ENCODE measurements at regions not wholly inside any gene's neighbourhood (a gene's known extent, or its start where the extent isn't known, plus 50 kb on each side); places are given as distances from the start of the nearest gene placed in this dataset.

DNA sequence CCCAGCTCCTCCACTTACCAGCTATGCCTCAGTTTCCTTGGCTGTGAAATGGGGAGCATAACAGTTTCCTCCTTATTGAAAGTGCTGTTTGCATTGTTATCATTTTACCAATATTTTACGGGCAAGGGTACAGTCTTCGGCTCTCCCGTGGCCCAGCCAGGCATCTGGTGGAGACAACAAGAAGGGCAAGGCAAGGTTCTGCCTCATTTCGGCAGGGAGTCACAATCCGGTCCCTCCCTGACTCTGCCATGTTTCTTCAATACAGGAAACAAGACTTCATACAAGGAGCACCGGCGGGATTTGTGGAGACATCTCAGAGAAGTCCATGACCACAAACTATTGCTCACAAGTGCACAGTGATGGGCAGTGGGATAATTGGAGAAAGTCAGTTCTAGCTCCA, 174.0 kb downstream of the FGF18 start:
- ATAC-seq (ENCODE audit: low FRiP score in 2 of 2) = no peak
- Histone ChIP-seq H3K27ac (no peak overlapping the region), H3K4me1 (peaks cover 0 to 15% (median 5%) of the 10 kb centered on the region in 4 donors), H3K4me3 (no peak overlapping the region), H3K9me3 (no peaks in the 10 kb centered on the region), H3K27me3 (no peaks in the 10 kb centered on the region), H3K36me3 (no peaks in the 10 kb centered on the region)
- DNase-seq = no peak
- TF ChIP-seq CTCF (IDR thresholded peaks at IDR 0.05) = no peak
- no peak for TF ChIP-seq POLR2A (IDR thresholded peaks at IDR 0.05)
- no peak for TF ChIP-seq EP300 (IDR thresholded peaks at IDR 0.05)
- no peak for TF ChIP-seq POLR2AphosphoS5 (IDR thresholded peaks at IDR 0.05)
- 97 to 100% methylated on average over 7 of the region's 7 CpGs for WGBS, 2 donors

- Histone ChIP-seq H3K4me1 (peaks cover 0 to 15% (median 5%) of the 10 kb centered on the region in 4 donors), H3K36me3 (no peaks in the 10 kb centered on the region), H3K27ac (no peak overlapping the region), H3K9me3 (no peaks in the 10 kb centered on the region), H3K4me3 (no peak overlapping the region), H3K27me3 (no peaks in the 10 kb centered on the region)
- ATAC-seq (ENCODE audit: low FRiP score in 2 of 2) (no peak), DNase-seq (no peak)
- 94 to 100% methylated on average over 2 of the region's 2 CpGs for WGBS, 2 donors
- no peak for TF ChIP-seq POLR2AphosphoS5 (IDR thresholded peaks at IDR 0.05)
Observed at GRCh38 chr5:171593976-171594375, 174.5 kb downstream of the FGF18 start.

GRCh38 chr5:171595401-171595800, 176.0 kb downstream of the FGF18 start:
- TF ChIP-seq POLR2A (IDR thresholded peaks at IDR 0.05) (no peak), EP300 (IDR thresholded peaks at IDR 0.05) (no peak), CTCF (IDR thresholded peaks at IDR 0.05) (no peak), POLR2AphosphoS5 (IDR thresholded peaks at IDR 0.05) (no peak)
- Histone ChIP-seq H3K9me3 (no peaks in the 10 kb centered on the region), H3K27ac (no peak overlapping the region), H3K4me3 (no peak overlapping the region), H3K27me3 (no peaks in the 10 kb centered on the region), H3K4me1 (peaks cover 4 to 17% (median 6%) of the 10 kb centered on the region in 4 donors), H3K36me3 (no peaks in the 10 kb centered on the region)
- DNase-seq (no peak), ATAC-seq (ENCODE audit: low FRiP score in 2 of 2) (no peak)
- 64% methylated on average over 3 of the region's 3 CpGs for WGBS, 2 donors

DNA sequence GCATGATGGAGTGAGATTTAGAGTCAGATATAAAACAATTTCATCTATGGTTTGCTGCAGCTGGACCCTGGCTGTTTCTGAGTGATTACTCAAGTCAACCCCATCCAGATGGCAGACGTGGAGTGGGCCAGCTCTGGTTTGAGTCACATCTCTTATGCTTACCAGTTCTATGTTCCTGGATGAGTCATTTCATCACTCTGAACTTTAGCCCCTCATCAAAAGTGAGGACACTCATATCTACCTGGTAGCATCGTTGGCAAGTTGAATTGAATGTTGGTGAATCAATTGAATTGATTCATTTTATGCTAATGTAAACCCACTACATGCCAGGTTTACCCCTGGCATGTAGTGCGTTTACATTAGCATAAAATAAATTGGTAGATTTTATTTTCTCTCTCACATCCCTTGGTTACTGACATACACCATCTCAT, 176.4 kb downstream of the FGF18 start:
- TF ChIP-seq EP300 (IDR thresholded peaks at IDR 0.05) = no peak
- TF ChIP-seq POLR2AphosphoS5 (IDR thresholded peaks at IDR 0.05) = peak in 1 of 2 donors; percentile 39

GRCh38 chr5:171596391-171596878, 177.0 kb downstream of the FGF18 start:
- 37 to 40% methylated on average over 1 to 21 of the region's 22 CpGs for WGBS, 2 donors
- no peaks in the 10 kb centered on the region for H3K9me3 ChIP-seq
- H3K4me1 ChIP-seq = peaks cover 9 to 27% (median 15%) of the 10 kb centered on the region in 4 donors
- TF ChIP-seq POLR2AphosphoS5 (IDR thresholded peaks at IDR 0.05) = peak in 1 of 2 donors; percentile 70
- TF ChIP-seq POLR2A (IDR thresholded peaks at IDR 0.05) = no peak
- peak in 1 of 6 experiments; percentile 35 for TF ChIP-seq CTCF (IDR thresholded peaks at IDR 0.05)
- TF ChIP-seq EP300 (IDR thresholded peaks at IDR 0.05) = peak in 1 of 4 donors; percentile 15
- ATAC-seq (ENCODE audit: low FRiP score in 2 of 2) (peak; percentile 77 to 83), DNase-seq (peak; percentile 76 to 88)
- peak overlapping the region; percentile 21 to 73 (median 64) for H3K27ac ChIP-seq
- no peak overlapping the region for H3K4me3 ChIP-seq
- H3K36me3 ChIP-seq = no peaks in the 10 kb centered on the region
- no peaks in the 10 kb centered on the region for H3K27me3 ChIP-seq

More for the DNA sequence above, 176.4 kb downstream of the FGF18 start:
- H3K36me3 ChIP-seq = no peaks in the 10 kb centered on the region
- no peak for DNase-seq
- H3K27ac ChIP-seq = peak overlapping the region; percentile 21 to 73 (median 64)
- no peaks in the 10 kb centered on the region for H3K27me3 ChIP-seq
- H3K9me3 ChIP-seq = no peaks in the 10 kb centered on the region
- H3K4me1 ChIP-seq = peaks cover 7 to 21% (median 10%) of the 10 kb centered on the region in 4 donors
- no peak overlapping the region for H3K4me3 ChIP-seq
- 54 to 57% methylated on average over 3 of the region's 3 CpGs for WGBS, 2 donors
- ATAC-seq (ENCODE audit: low FRiP score in 2 of 2) = peak in 1 of 2 donors; percentile 20
